ENCODE measurements at regions not wholly inside any gene's neighbourhood (a gene's known extent, or its start where the extent isn't known, plus 50 kb on each side); places are given as distances from the start of the nearest gene placed in this dataset.
"Not testable (repeated sequence)": the region's sequence is repeated elsewhere in the genome, so short reads cannot be mapped to it uniquely, and the experiment has no call there.

GRCh38 chr10:25753776-25754175 lies 180.3 kb upstream of the MYO3A start:
- Mint-ChIP-seq H3K27me3 (no peaks in the 10 kb centered on the region), H3K36me3 (ENCODE audit: low read depth) (no peaks in the 10 kb centered on the region), H3K4me3 (no peak overlapping the region), H3K4me1 (ENCODE audit: low read depth) (no peaks in the 10 kb centered on the region), H3K9me3 (no peaks in the 10 kb centered on the region), H3K27ac (no peak overlapping the region)

- not testable (repeated sequence) for H3K9me3 Mint-ChIP-seq; H3K4me1 Mint-ChIP-seq (ENCODE audit: low read depth); H3K27ac Mint-ChIP-seq; H3K27me3 Mint-ChIP-seq; H3K36me3 Mint-ChIP-seq (ENCODE audit: low read depth); H3K4me3 Mint-ChIP-seq
Measured at GRCh38 chr10:25755874-25756273, 178.2 kb upstream of the MYO3A start.

DNA sequence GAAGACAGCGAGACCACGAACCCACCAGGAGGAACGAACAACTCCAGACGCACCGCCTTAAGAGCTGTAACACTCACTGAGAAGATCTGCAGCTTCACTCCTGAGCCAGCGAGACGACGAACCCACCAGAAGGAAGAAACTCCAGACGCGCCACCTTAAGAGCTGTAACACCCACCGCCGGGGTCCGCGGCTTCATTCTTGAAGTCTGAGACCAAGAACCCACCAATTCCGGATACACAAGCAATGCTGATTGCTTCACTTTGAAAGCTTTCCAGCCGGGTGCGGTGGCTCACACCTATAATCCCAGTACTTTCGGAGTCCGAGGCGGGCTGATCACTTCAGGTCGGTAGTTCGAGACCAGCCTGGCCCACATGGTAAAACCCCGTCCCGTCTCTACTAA lies 177.2 kb upstream of the MYO3A start:
- no peaks in the 10 kb centered on the region for H3K9me3 Mint-ChIP-seq
- H3K4me3 Mint-ChIP-seq, result no peak overlapping the region
- no peaks in the 10 kb centered on the region for H3K36me3 Mint-ChIP-seq (ENCODE audit: low read depth)
- H3K27ac Mint-ChIP-seq, result no peak overlapping the region
- H3K4me1 Mint-ChIP-seq (ENCODE audit: low read depth), result no peaks in the 10 kb centered on the region
- H3K27me3 Mint-ChIP-seq, result no peaks in the 10 kb centered on the region

- no peak overlapping the region for H3K4me3 Mint-ChIP-seq
- H3K4me1 Mint-ChIP-seq (ENCODE audit: low read depth), result no peaks in the 10 kb centered on the region
- H3K27ac Mint-ChIP-seq, result no peak overlapping the region
- H3K36me3 Mint-ChIP-seq (ENCODE audit: low read depth), result no peaks in the 10 kb centered on the region
- H3K9me3 Mint-ChIP-seq, result no peaks in the 10 kb centered on the region
- no peaks in the 10 kb centered on the region for H3K27me3 Mint-ChIP-seq
Measured at GRCh38 chr10:25758041-25758457, 176.0 kb upstream of the MYO3A start.

DNA sequence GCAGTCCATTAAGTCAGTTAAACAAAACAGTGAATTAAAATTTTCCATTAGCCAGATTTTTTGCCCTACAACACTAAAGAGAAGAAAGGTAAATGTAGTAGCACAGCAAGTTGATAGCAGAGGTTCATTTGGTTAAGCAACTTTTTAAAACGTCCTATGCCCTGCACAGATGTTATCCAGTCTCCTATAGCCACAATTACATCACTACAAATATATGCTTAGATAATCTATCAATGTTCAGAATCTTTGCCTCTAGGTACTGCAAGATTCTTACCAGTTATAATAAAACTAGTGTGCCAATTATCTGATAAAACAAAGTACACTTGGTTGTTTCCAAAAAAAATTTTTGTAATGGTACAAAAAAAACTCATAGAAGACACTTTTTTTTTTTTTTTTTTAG lies 175.5 kb upstream of the MYO3A start:
- Mint-ChIP-seq H3K4me1 (ENCODE audit: low read depth) (no peaks in the 10 kb centered on the region), H3K36me3 (ENCODE audit: low read depth) (no peaks in the 10 kb centered on the region), H3K9me3 (no peaks in the 10 kb centered on the region), H3K4me3 (no peak overlapping the region), H3K27ac (no peak overlapping the region), H3K27me3 (no peaks in the 10 kb centered on the region)

DNA sequence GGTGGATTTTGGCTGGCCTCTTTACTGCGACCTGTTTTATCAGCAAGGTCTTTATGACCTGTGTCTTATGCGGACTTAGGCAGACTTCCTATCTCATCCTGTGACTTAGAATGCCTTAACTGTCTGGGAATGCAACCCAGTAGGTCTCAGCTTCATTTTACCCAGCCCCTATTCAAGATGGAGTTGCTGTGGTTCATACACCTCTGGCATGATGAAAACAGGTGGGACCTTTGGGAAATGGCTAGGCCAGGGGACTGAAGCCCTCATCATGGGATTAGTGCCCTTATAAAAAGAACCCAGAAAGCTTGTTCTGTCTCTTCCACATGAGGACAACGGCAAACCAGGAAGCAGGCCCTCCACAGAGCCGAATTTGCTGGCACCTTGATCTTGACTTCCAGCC lies 172.1 kb upstream of the MYO3A start:
- H3K4me1 Mint-ChIP-seq (ENCODE audit: low read depth), result no peaks in the 10 kb centered on the region
- no peaks in the 10 kb centered on the region for H3K36me3 Mint-ChIP-seq (ENCODE audit: low read depth)
- no peak overlapping the region for H3K4me3 Mint-ChIP-seq
- H3K27me3 Mint-ChIP-seq, result peaks cover 22% of the 10 kb centered on the region
- H3K9me3 Mint-ChIP-seq, result no peaks in the 10 kb centered on the region
- H3K27ac Mint-ChIP-seq, result no peak overlapping the region

DNA sequence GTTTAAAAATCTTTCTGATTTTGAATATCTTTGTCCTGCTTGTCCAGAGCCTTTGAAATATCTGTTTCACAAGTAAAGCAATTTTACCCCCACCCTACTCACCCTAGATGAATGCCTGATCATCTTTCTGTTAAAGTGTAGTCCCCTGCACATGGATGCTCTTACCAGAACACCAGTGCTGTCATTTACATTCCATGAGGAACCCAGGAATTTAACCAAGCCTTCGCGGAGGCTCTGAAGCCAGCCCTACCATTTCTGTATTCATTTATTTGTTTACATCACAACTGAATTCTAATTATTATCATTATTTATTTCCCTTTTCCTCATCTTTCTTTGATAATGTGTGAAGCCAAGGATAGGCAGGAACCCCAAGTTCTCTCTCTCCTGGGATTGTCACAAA lies 167.8 kb upstream of the MYO3A start:
- peaks cover 29% of the 10 kb centered on the region for H3K27me3 Mint-ChIP-seq
- no peaks in the 10 kb centered on the region for H3K9me3 Mint-ChIP-seq
- H3K4me3 Mint-ChIP-seq, result no peak overlapping the region
- H3K36me3 Mint-ChIP-seq (ENCODE audit: low read depth), result no peaks in the 10 kb centered on the region
- no peak overlapping the region for H3K27ac Mint-ChIP-seq
- no peaks in the 10 kb centered on the region for H3K4me1 Mint-ChIP-seq (ENCODE audit: low read depth)

DNA sequence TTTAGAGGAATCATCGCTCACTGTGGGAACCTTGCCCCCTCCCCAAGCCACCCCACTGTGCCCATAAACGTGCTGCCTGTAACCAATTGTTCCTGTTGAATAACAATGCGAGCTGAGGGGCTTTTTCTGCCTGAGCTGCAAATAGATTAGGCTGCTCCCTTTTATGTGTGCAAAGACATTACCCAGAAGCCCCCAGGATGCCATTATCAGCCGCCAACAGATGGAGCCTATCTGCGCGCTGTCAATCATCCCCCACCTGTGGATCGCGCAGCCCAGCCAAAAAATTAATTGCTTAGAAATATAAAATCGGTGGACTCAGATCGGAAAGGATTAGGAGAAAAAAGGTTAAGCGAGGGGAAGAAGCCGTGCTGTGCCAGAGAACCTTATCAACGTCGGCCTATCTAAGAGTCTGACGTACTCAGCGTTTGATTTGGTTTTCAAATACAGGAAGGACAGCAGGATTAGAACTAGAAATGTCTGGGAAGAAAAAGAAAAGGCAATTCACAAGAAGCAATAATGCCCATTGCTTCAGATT lies 167.3 kb upstream of the MYO3A start:
- no peaks in the 10 kb centered on the region for H3K36me3 Mint-ChIP-seq (ENCODE audit: low read depth)
- H3K9me3 Mint-ChIP-seq, result no peaks in the 10 kb centered on the region
- no peak overlapping the region for H3K4me3 Mint-ChIP-seq
- peaks cover 29% of the 10 kb centered on the region for H3K27me3 Mint-ChIP-seq
- no peak overlapping the region for H3K27ac Mint-ChIP-seq
- H3K4me1 Mint-ChIP-seq (ENCODE audit: low read depth), result no peaks in the 10 kb centered on the region

DNA sequence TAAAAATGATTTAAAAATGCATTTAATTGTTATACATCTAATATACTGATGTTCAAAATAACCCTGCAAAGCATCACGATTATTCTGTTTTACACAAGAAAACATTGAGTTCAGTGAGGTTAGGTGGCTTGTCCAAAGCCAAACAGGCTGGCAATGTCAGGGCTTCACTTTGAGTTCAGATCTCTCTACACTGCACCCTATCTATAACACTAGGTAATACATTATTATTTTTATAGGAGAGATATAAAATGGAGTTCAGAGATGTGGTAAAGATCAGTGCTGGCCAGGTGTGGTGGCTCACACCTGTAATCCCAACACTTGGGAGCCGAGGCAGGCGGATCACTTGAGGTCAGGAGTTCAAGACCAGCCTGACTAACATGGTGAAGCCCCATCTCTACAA lies 165.9 kb upstream of the MYO3A start:
- no peak overlapping the region for H3K4me3 Mint-ChIP-seq
- no peaks in the 10 kb centered on the region for H3K36me3 Mint-ChIP-seq (ENCODE audit: low read depth)
- no peaks in the 10 kb centered on the region for H3K4me1 Mint-ChIP-seq (ENCODE audit: low read depth)
- peaks cover 29% of the 10 kb centered on the region for H3K27me3 Mint-ChIP-seq
- no peak overlapping the region for H3K27ac Mint-ChIP-seq
- no peaks in the 10 kb centered on the region for H3K9me3 Mint-ChIP-seq

- no peaks in the 10 kb centered on the region for H3K4me1 Mint-ChIP-seq (ENCODE audit: low read depth)
- H3K9me3 Mint-ChIP-seq, result peaks cover 7% of the 10 kb centered on the region
- no peak overlapping the region for H3K27ac Mint-ChIP-seq
- H3K36me3 Mint-ChIP-seq (ENCODE audit: low read depth), result no peaks in the 10 kb centered on the region
- no peaks in the 10 kb centered on the region for H3K27me3 Mint-ChIP-seq
- H3K4me3 Mint-ChIP-seq, result no peak overlapping the region
Measured at GRCh38 chr10:25778646-25779045, 155.4 kb upstream of the MYO3A start.

GRCh38 chr10:25786161-25786560 lies 147.9 kb upstream of the MYO3A start:
- no peaks in the 10 kb centered on the region for H3K36me3 Mint-ChIP-seq (ENCODE audit: low read depth)
- H3K4me1 Mint-ChIP-seq (ENCODE audit: low read depth), result no peaks in the 10 kb centered on the region
- H3K4me3 Mint-ChIP-seq, result no peak overlapping the region
- H3K9me3 Mint-ChIP-seq, result peaks cover 3% of the 10 kb centered on the region
- peaks cover 4% of the 10 kb centered on the region for H3K27me3 Mint-ChIP-seq
- H3K27ac Mint-ChIP-seq, result no peak overlapping the region

GRCh38 chr10:25786899-25787298 lies 147.1 kb upstream of the MYO3A start:
- no peaks in the 10 kb centered on the region for H3K4me1 Mint-ChIP-seq (ENCODE audit: low read depth)
- H3K36me3 Mint-ChIP-seq (ENCODE audit: low read depth), result no peaks in the 10 kb centered on the region
- H3K27ac Mint-ChIP-seq, result no peak overlapping the region
- H3K27me3 Mint-ChIP-seq, result peaks cover 5% of the 10 kb centered on the region
- no peak overlapping the region for H3K4me3 Mint-ChIP-seq
- H3K9me3 Mint-ChIP-seq, result peaks cover 3% of the 10 kb centered on the region

- Mint-ChIP-seq H3K27me3 (no peaks in the 10 kb centered on the region), H3K27ac (no peak overlapping the region), H3K4me3 (no peak overlapping the region), H3K36me3 (ENCODE audit: low read depth) (no peaks in the 10 kb centered on the region), H3K4me1 (ENCODE audit: low read depth) (no peaks in the 10 kb centered on the region), H3K9me3 (no peaks in the 10 kb centered on the region)
Measured at GRCh38 chr10:25797888-25798429, 136.1 kb upstream of the MYO3A start.

GRCh38 chr10:25804505-25804904 lies 129.5 kb upstream of the MYO3A start:
- no peaks in the 10 kb centered on the region for H3K4me1 Mint-ChIP-seq (ENCODE audit: low read depth)

GRCh38 chr10:25805986-25806385 lies 128.0 kb upstream of the MYO3A start:
- Mint-ChIP-seq H3K4me1 (ENCODE audit: low read depth) (no peaks in the 10 kb centered on the region), H3K27me3 (peaks cover 8% of the 10 kb centered on the region), H3K4me3 (no peak overlapping the region), H3K9me3 (no peaks in the 10 kb centered on the region), H3K27ac (no peak overlapping the region), H3K36me3 (ENCODE audit: low read depth) (no peaks in the 10 kb centered on the region)

More at GRCh38 chr10:25804505-25804904, 129.5 kb upstream of the MYO3A start:
- no peaks in the 10 kb centered on the region for H3K9me3 Mint-ChIP-seq
- peaks cover 8% of the 10 kb centered on the region for H3K27me3 Mint-ChIP-seq
- H3K27ac Mint-ChIP-seq, result no peak overlapping the region
- no peaks in the 10 kb centered on the region for H3K36me3 Mint-ChIP-seq (ENCODE audit: low read depth)
- no peak overlapping the region for H3K4me3 Mint-ChIP-seq

GRCh38 chr10:25808372-25808771 lies 125.7 kb upstream of the MYO3A start:
- Mint-ChIP-seq H3K27ac (no peak overlapping the region), H3K4me1 (ENCODE audit: low read depth) (no peaks in the 10 kb centered on the region), H3K27me3 (peaks cover 8% of the 10 kb centered on the region), H3K36me3 (ENCODE audit: low read depth) (no peaks in the 10 kb centered on the region), H3K4me3 (no peak overlapping the region), H3K9me3 (no peaks in the 10 kb centered on the region)

All from stimulated activated naive CD8-positive, alpha-beta T cell treated with anti-CD3 and anti-CD28 coated beads, Interleukin-15, Interleukin-2, amounts not matched to agents 100 ng/mL and 50 ng/mL, for 24 hours (primary cell).